GM21529 (cell line): ENCODE measurements at regions not wholly inside any gene's neighbourhood (a gene's known extent, or its start where the extent isn't known, plus 50 kb on each side); places are given as distances from the start of the nearest gene placed in this dataset.

Source experiments
- ATAC-seq: cut with Tn5 transposase; IDR thresholded peaks from one replicate; pipeline ENCODE4 v1.9.1; 2021; ENCODE audit not compliant: unreplicated experiment

GRCh38 chr3:55413236-55413635 lies 73.9 kb downstream of the WNT5A start:
- ATAC-seq: no peak

- ATAC-seq: no peak
Measured at GRCh38 chr3:55412545-55412944, 74.6 kb downstream of the WNT5A start.

- ATAC-seq: no peak
Measured at GRCh38 chr3:55409806-55410205, 77.3 kb downstream of the WNT5A start.

- no peak for ATAC-seq
Measured at GRCh38 chr3:55408193-55408826, 78.8 kb downstream of the WNT5A start.

GRCh38 chr3:55407426-55407820 lies 79.7 kb downstream of the WNT5A start:
- no peak for ATAC-seq

- no peak for ATAC-seq
Measured at GRCh38 chr3:55406696-55407425, 80.2 kb downstream of the WNT5A start.

- no peak for ATAC-seq
Measured at GRCh38 chr3:55405436-55405835, 81.7 kb downstream of the WNT5A start.

- ATAC-seq: no peak
Measured at GRCh38 chr3:55402886-55403609, 84.1 kb downstream of the WNT5A start.

DNA sequence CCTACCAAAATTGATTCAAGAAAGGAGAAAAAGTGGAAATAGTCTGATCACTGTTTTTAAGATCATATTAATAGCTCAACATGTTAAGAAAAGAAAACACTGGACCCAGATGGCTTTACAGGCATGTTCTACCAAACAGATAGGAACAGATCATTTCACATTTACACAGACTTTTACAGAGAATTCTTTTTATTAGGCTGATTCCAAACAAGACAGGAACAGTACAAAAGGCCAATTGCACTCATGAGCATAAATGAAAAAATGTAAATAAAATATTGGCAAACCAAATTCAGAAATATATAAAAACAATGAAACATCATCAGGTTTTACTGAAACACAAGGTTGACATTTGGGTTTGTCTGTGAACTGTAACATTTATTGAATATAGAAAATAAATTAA lies 106.5 kb downstream of the WNT5A start:
- no peak for ATAC-seq

GRCh38 chr3:55376753-55377347 lies 110.3 kb downstream of the WNT5A start:
- no peak for ATAC-seq

GRCh38 chr3:55373423-55373822 lies 113.7 kb downstream of the WNT5A start:
- ATAC-seq: no peak

GRCh38 chr3:55370272-55370671 lies 116.8 kb downstream of the WNT5A start:
- ATAC-seq: no peak

GRCh38 chr3:55369141-55369847 lies 117.8 kb downstream of the WNT5A start:
- no peak for ATAC-seq

DNA sequence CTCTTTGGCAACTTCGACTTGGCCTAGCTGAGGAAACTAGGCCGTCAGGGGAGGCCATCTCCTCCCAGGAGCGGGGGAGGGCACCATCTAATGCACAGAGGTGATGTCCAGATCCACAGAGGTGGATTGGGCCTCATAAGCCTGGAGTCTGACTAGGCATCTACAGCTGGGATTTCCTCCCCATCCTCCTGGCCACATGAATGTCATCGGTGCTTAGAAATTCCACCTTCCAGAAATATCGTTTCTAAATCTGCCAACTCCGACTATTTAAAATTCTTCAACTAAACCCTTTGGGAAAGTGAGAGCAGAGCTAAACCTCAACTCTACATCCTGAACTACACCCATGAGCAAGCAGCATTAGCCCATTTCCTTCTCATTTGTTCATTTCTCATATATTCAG lies 118.7 kb downstream of the WNT5A start:
- no peak for ATAC-seq

DNA sequence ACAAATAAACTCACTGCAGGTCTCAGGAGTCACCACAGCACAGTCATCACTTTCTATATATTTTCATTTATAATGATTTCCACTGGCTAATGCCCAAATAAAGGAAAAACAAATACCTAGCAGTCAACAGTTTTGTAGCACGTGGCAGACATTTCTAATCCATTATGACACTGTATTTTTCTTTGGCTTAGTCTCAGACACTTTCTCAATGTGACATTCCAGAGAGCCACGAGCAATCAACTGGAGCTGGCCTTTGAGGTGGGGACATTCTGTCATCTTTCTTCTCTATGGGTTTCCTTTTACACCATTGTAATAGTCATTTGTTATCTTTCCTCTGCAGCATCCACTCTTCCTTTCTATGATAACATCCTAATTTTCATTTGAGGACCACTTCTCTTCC lies 119.7 kb downstream of the WNT5A start:
- no peak for ATAC-seq

- ATAC-seq: no peak
Measured at GRCh38 chr3:55364421-55364820, 122.7 kb downstream of the WNT5A start.

DNA sequence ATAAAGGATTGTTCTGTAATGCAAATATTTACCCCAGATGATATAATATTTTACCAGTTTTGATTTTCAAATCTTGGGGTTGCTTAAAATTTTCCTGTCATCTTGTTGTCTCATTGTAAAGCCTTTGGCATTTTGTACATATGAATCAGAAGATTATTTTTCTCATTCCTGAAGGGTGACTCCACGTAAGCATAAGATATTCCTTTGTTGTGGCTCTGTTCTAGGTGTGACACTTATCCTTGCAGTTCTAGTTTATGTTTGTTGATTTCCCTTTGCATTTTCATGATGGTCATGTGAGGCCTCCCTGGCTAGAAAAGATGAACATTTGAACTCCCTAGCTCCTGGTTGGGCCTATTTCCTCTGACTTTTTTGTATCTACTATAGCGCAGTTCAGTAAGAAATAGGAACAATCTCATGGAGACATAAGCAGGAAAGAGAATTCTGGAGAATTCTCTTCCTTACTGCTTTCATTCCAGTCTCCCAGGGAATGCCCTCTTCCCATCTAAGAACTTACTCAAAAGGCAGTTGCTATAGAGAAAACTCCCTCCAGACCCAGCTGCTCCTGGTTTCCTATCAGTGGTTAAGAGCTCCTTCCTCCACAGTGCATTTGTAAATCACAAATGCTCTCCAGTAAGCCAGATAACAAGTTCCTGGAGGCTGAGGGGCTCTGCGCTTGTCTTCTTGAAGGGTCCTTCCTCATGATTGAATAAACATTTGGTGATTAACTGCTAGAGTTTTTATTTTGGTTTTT lies 124.7 kb downstream of the WNT5A start:
- ATAC-seq: no peak

DNA sequence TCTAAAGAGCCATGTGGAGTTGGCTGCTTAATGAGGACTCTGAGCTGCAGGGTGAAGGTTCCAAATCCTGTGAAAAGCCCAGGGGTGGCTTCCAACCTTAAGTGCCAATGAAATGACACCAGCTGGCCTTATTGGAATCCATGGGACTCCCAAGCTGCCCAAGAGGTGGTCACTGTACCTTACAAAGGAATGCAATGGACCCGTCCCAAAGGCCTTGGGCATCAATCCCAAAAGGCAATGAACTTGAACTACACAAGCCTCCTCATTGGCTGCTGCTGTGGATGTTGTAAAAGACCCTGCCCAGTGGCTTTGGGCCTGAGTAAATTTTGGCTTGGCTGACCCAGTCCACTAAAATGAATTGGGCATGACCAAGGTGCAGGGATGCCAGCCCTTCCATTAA lies 129.3 kb downstream of the WNT5A start:
- ATAC-seq: no peak

GRCh38 chr3:55352668-55353067 lies 134.4 kb downstream of the WNT5A start:
- ATAC-seq: no peak

DNA sequence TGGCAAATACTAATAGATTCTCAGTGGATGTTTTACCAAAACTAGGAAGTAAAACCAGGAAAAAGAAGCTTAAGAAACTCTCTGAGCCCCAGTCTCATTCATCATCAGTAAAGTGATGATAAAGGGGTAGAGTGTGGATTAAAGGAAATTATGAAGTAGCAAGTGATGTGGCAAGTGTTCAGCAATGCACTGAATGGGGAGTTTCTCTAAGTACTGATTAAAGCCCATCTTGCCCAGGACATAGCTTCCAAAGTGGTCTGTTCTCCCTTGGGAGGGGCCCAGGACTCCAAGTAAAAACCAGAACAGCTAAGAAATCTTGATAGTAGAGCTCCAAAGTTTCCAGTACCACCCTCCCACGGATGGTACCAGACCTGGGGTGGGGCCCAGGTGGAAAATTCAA lies 137.3 kb downstream of the WNT5A start:
- ATAC-seq: no peak
